ENCODE measurements at regions not wholly inside any gene's neighbourhood (a gene's known extent, or its start where the extent isn't known, plus 50 kb on each side); places are given as distances from the start of the nearest gene placed in this dataset.
"Not testable (repeated sequence)": the region's sequence is repeated elsewhere in the genome, so short reads cannot be mapped to it uniquely, and the experiment has no call there.

- TF ChIP-seq CTCF (IDR thresholded peaks at IDR 0.05; ENCODE audit: borderline replicate concordance, extremely low read depth, insufficient read depth) = no peak
- H3K4me3 ChIP-seq (ENCODE audit: low read length in 3 of 3) = no peak overlapping the region
- H3K27ac ChIP-seq (ENCODE audit: low read depth in 2 of 2, low read length in 2 of 2) = no peak overlapping the region
- no peak for FAIRE-seq
- peaks cover 0 to 4% (median 0%) of the 10 kb centered on the region in 3 donors for H3K9me3 ChIP-seq (ENCODE audit: control insufficient read depth in 2 of 3, insufficient read depth in 1 of 3, low read length in 3 of 3)
- no peak overlapping the region for H3K9ac ChIP-seq (ENCODE audit: low read length in 3 of 3)
- H3K27me3 ChIP-seq (ENCODE audit: control insufficient read depth, insufficient read depth, low read length) = no peaks in the 10 kb centered on the region
- intact Hi-C loops (cut with DNase I) = no loop called here
- H3K36me3 ChIP-seq (ENCODE audit: control insufficient read depth in 2 of 3, insufficient read depth in 3 of 3, low read length in 3 of 3) = no peaks in the 10 kb centered on the region
- no peak for DNase-seq
- H3K4me1 ChIP-seq (ENCODE audit: control insufficient read depth in 2 of 3, insufficient read depth in 2 of 3, low read depth in 1 of 3, low read length in 3 of 3) = no peaks in the 10 kb centered on the region
These were observed 350.8 kb downstream of the DNAJB9 start for GRCh38 chr7:108920490-108920889.

GRCh38 chr7:108943048-108943447, 373.4 kb downstream of the DNAJB9 start:
- H3K4me1 ChIP-seq (ENCODE audit: control insufficient read depth in 2 of 3, insufficient read depth in 2 of 3, low read depth in 1 of 3, low read length in 3 of 3); FAIRE-seq; H3K9ac ChIP-seq (ENCODE audit: low read length in 3 of 3); H3K9me3 ChIP-seq (ENCODE audit: control insufficient read depth in 2 of 3, insufficient read depth in 1 of 3, low read length in 3 of 3); intact Hi-C loops (cut with DNase I); H3K27ac ChIP-seq (ENCODE audit: low read depth in 2 of 2, low read length in 2 of 2); H3K4me3 ChIP-seq (ENCODE audit: low read length in 3 of 3); DNase-seq; H3K36me3 ChIP-seq (ENCODE audit: control insufficient read depth in 2 of 3, insufficient read depth in 3 of 3, low read length in 3 of 3); H3K27me3 ChIP-seq (ENCODE audit: control insufficient read depth, insufficient read depth, low read length): not testable (repeated sequence)

- FAIRE-seq = no peak
These were observed 377.9 kb downstream of the DNAJB9 start for GRCh38 chr7:108947526-108947925.

GRCh38 chr7:108972004-108972403, 402.3 kb downstream of the DNAJB9 start:
- no peak overlapping the region for H3K9ac ChIP-seq (ENCODE audit: low read length in 3 of 3)
- no peaks in the 10 kb centered on the region for H3K4me1 ChIP-seq (ENCODE audit: control insufficient read depth in 2 of 3, insufficient read depth in 2 of 3, low read depth in 1 of 3, low read length in 3 of 3)
- H3K36me3 ChIP-seq (ENCODE audit: control insufficient read depth in 2 of 3, insufficient read depth in 3 of 3, low read length in 3 of 3) = no peaks in the 10 kb centered on the region
- DNase-seq = no peak
- no peaks in the 10 kb centered on the region for H3K9me3 ChIP-seq (ENCODE audit: control insufficient read depth in 2 of 3, insufficient read depth in 1 of 3, low read length in 3 of 3)
- H3K4me3 ChIP-seq (ENCODE audit: low read length in 3 of 3) = no peak overlapping the region
- FAIRE-seq = no peak
- intact Hi-C loops (cut with DNase I) = no loop called here
- H3K27me3 ChIP-seq (ENCODE audit: control insufficient read depth, insufficient read depth, low read length) = no peaks in the 10 kb centered on the region
- TF ChIP-seq CTCF (IDR thresholded peaks at IDR 0.05; ENCODE audit: borderline replicate concordance, extremely low read depth, insufficient read depth) = no peak
- H3K27ac ChIP-seq (ENCODE audit: low read depth in 2 of 2, low read length in 2 of 2) = no peak overlapping the region

More at GRCh38 chr7:108947526-108947925, 377.9 kb downstream of the DNAJB9 start:
- DNase-seq = no peak
- H3K27ac ChIP-seq (ENCODE audit: low read depth in 2 of 2, low read length in 2 of 2) = no peak overlapping the region
- TF ChIP-seq CTCF (IDR thresholded peaks at IDR 0.05; ENCODE audit: borderline replicate concordance, extremely low read depth, insufficient read depth) = no peak
- H3K4me1 ChIP-seq (ENCODE audit: control insufficient read depth in 2 of 3, insufficient read depth in 2 of 3, low read depth in 1 of 3, low read length in 3 of 3) = no peaks in the 10 kb centered on the region
- no peaks in the 10 kb centered on the region for H3K36me3 ChIP-seq (ENCODE audit: control insufficient read depth in 2 of 3, insufficient read depth in 3 of 3, low read length in 3 of 3)
- no peaks in the 10 kb centered on the region for H3K27me3 ChIP-seq (ENCODE audit: control insufficient read depth, insufficient read depth, low read length)
- no peak overlapping the region for H3K9ac ChIP-seq (ENCODE audit: low read length in 3 of 3)
- intact Hi-C loops (cut with DNase I) = no loop called here
- no peak overlapping the region for H3K4me3 ChIP-seq (ENCODE audit: low read length in 3 of 3)
- H3K9me3 ChIP-seq (ENCODE audit: control insufficient read depth in 2 of 3, insufficient read depth in 1 of 3, low read length in 3 of 3) = no peaks in the 10 kb centered on the region
